SK-N-SH (cell line): ENCODE measurements at regions not wholly inside any gene's neighbourhood (a gene's known extent, or its start where the extent isn't known, plus 50 kb on each side); places are given as distances from the start of the nearest gene placed in this dataset.

Source experiments
- CTCF ChIA-PET: fragments of 300-600, 350-600 bp; formaldehyde crosslinking; extraction: SDS; loops from one replicate; lab custom pipeline; 2021; lab: Yijun Ruan, JAX
- POLR2A ChIA-PET: fragments of 350-600 bp; sonication (Branson Sonifier 250); formaldehyde crosslinking; extraction: SDS; loops from one replicate; lab custom pipeline; 2020; ENCODE audit warnings: antibody characterized with exemption, inconsistent platforms; lab: Yijun Ruan, JAX
- DNase-seq: peaks from one replicate; pipeline ENCODE4 v3.0.0; 2012
- H2AFZ ChIP-seq: fragments of 200-600 bp; sonication (generic); 2 replicates; pipeline ENCODE4 v1.8.1; 2016; ENCODE audit warnings: antibody characterized with exemption, mild to moderate bottlenecking, low read depth
- H3F3A ChIP-seq: fragments of 200-600 bp; sonication (generic); replicated peaks from 2 replicates; pipeline ENCODE3; 2016; ENCODE audit warnings: antibody characterized with exemption, mild to moderate bottlenecking; ENCODE audit not compliant: insufficient read depth
- H3K27ac ChIP-seq, 2 experiments: fragments of 200-500 bp in 1 of 2; fragments of 200-600 bp in 1 of 2; sonication (Bioruptor generic) in 1 of 2; sonication (generic), shearing (Covaris generic) in 1 of 2; 2 replicates each; pipeline versions ENCODE4 v1.5.1 to v1.6.1; 2014 to 2016; ENCODE audit warnings: low read depth in 2 of 2, inconsistent platforms in 1 of 2, low read length in 1 of 2, mild to moderate bottlenecking in 1 of 2, mixed read lengths in 1 of 2
- H3K27me3 ChIP-seq: fragments of 200-600 bp; sonication (generic), shearing (Covaris generic); 2 replicates; pipeline ENCODE4 v1.6.1; 2016; ENCODE audit warnings: mixed run types; ENCODE audit not compliant: insufficient read depth
- H3K36me3 ChIP-seq, 2 experiments: fragments of 200-500 bp in 1 of 2; fragments of 200-600 bp in 1 of 2; sonication (Bioruptor generic) in 1 of 2; sonication (generic) in 1 of 2; replicated peaks in 1 of 2; 2 replicates each; pipeline versions ENCODE3 to v1.5.1; 2014 to 2016; ENCODE audit warnings: low read length in 1 of 2, mild to moderate bottlenecking in 1 of 2; ENCODE audit not compliant: insufficient read depth in 2 of 2, control insufficient read depth in 1 of 2
- H3K4me1 ChIP-seq, 2 experiments: fragments of 200-500 bp in 1 of 2; fragments of 200-600 bp in 1 of 2; sonication (Bioruptor generic) in 1 of 2; sonication (generic), shearing (Covaris generic) in 1 of 2; 2 replicates each; pipeline versions ENCODE4 v1.5.1 to v1.6.1; 2014 to 2016; ENCODE audit warnings: low read depth in 1 of 2, low read length in 1 of 2, mixed run types in 1 of 2; ENCODE audit not compliant: insufficient read depth in 2 of 2, control insufficient read depth in 1 of 2
- H3K4me2 ChIP-seq: fragments of 200-600 bp; sonication (generic), shearing (Covaris generic); 2 replicates; pipeline ENCODE4 v1.6.1; 2017; ENCODE audit warnings: mixed run types
- H3K4me3 ChIP-seq, 2 experiments: fragments of 200-500 bp in 1 of 2; fragments of 200-600 bp in 1 of 2; sonication (Bioruptor generic) in 1 of 2; sonication (generic), shearing (Covaris generic) in 1 of 2; 2 replicates each; pipeline versions ENCODE4 v1.5.1 to v1.8.1; 2014 to 2016; ENCODE audit warnings: low read depth in 2 of 2, inconsistent platforms in 1 of 2, low read length in 1 of 2, mild to moderate bottlenecking in 1 of 2, mixed read lengths in 1 of 2, moderate library complexity in 1 of 2
- H3K79me2 ChIP-seq: fragments of 200-600 bp; sonication (generic); 2 replicates; pipeline ENCODE4 v1.8.1; 2017; ENCODE audit warnings: mild to moderate bottlenecking; ENCODE audit not compliant: insufficient read depth
- H3K9ac ChIP-seq: fragments of 200-600 bp; sonication (generic); 2 replicates; pipeline ENCODE4 v1.6.1; 2017; ENCODE audit warnings: mixed run types
- H3K9me2 ChIP-seq: fragments of 200-600 bp; sonication (generic); 2 replicates; pipeline ENCODE4 v1.6.1; 2017; ENCODE audit warnings: mixed run types
- H3K9me3 ChIP-seq: fragments of 200-600 bp; sonication (generic); 2 replicates; pipeline ENCODE4 v1.6.1; 2017; ENCODE audit warnings: mixed run types, mild to moderate bottlenecking, moderate library complexity
- H4K20me1 ChIP-seq: fragments of 200-600 bp; sonication (generic); 2 replicates; pipeline ENCODE4 v1.6.1; 2017; ENCODE audit warnings: mild to moderate bottlenecking, mixed run types; ENCODE audit not compliant: insufficient read depth
- CHD2 ChIP-seq: fragments of 150-350 bp; IDR thresholded peaks from 2 replicates; pipeline ENCODE4 v1.6.1; 2018; ENCODE audit warnings: low read length; ENCODE audit not compliant: partially characterized antibody
- CTCF ChIP-seq: fragments of 200-600 bp; sonication (generic); IDR thresholded peaks from 2 replicates; pipeline ENCODE4 v1.6.1; 2017; ENCODE audit warnings: antibody characterized with exemption, mild to moderate bottlenecking, moderate library complexity
- ELF1 ChIP-seq: IDR thresholded peaks from 2 replicates; pipeline ENCODE4 v1.4.0; 2012
- EZH2phosphoT487 ChIP-seq: fragments of 200-600 bp; sonication (generic); IDR thresholded peaks from 2 replicates; pipeline ENCODE4 v1.6.1; 2017; ENCODE audit warnings: low read depth, mixed run types, mild to moderate bottlenecking, antibody characterized with exemption, moderate library complexity, borderline replicate concordance
- FOXJ3 ChIP-seq: sonication (generic); formaldehyde crosslinking; IDR thresholded peaks from 2 replicates; pipeline ENCODE4 v1.5.1; 2020; ENCODE audit warnings: mild to moderate bottlenecking, missing genetic modification reagents
- FOXM1 ChIP-seq: IDR thresholded peaks from 2 replicates; pipeline ENCODE4 v1.4.0; 2012; ENCODE audit warnings: low read depth, mild to moderate bottlenecking
- IRF3 ChIP-seq: fragments of 150-350 bp; IDR thresholded peaks from 2 replicates; pipeline ENCODE4 v1.6.1; 2016; ENCODE audit warnings: mild to moderate bottlenecking, low read depth, low read length
- MAX ChIP-seq: IDR thresholded peaks from 2 replicates; pipeline ENCODE4 v1.4.0; 2012; ENCODE audit warnings: low read depth
- MEF2A ChIP-seq: IDR thresholded peaks from 2 replicates; pipeline ENCODE4 v1.4.0; 2012; ENCODE audit warnings: low read depth, borderline replicate concordance
- NRF1 ChIP-seq: IDR thresholded peaks from 2 replicates; pipeline ENCODE4 v1.6.1; 2012; ENCODE audit warnings: low read depth, mild to moderate bottlenecking, low read length
- POLR2AphosphoS5 ChIP-seq: IDR thresholded peaks from 2 replicates; pipeline ENCODE4 v1.6.1; 2012; ENCODE audit warnings: low read depth, low read length
- RAD21 ChIP-seq: IDR thresholded peaks from 2 replicates; pipeline ENCODE4 v1.6.1; 2012; ENCODE audit warnings: mild to moderate bottlenecking, low read length
- RCOR1 ChIP-seq: fragments of 150-350 bp; IDR thresholded peaks from 2 replicates; pipeline ENCODE4 v1.6.1; 2017; ENCODE audit warnings: antibody characterized with exemption, low read length
- REST ChIP-seq: IDR thresholded peaks from 2 replicates; pipeline ENCODE4 v1.6.1; 2012; ENCODE audit warnings: mild to moderate bottlenecking, low read depth, low read length, moderate library complexity
- RXRA ChIP-seq: IDR thresholded peaks from 2 replicates; pipeline ENCODE4 v1.4.0; 2012; ENCODE audit warnings: low read depth, mild to moderate bottlenecking, borderline replicate concordance
- SIN3A ChIP-seq: IDR thresholded peaks from 2 replicates; pipeline ENCODE4 v1.6.1; 2012; ENCODE audit warnings: low read depth, mild to moderate bottlenecking, low read length, moderate library complexity, borderline replicate concordance
- TAF1 ChIP-seq: IDR thresholded peaks from 2 replicates; pipeline ENCODE4 v1.6.1; 2012; ENCODE audit warnings: low read depth, mild to moderate bottlenecking, low read length, moderate library complexity, borderline replicate concordance
- TCF12 ChIP-seq: IDR thresholded peaks from 2 replicates; pipeline ENCODE4 v1.4.0; 2012
- WGBS: methylation state at CpG from one replicate; pipeline ENCODE4 v1.1.6; 2017; ENCODE audit warnings: low lambda C conversion rate; 5-methylcytosine and 5-hydroxymethylcytosine counted together

- TF ChIP-seq POLR2AphosphoS5: no peak
- peak; percentile 67 for TF ChIP-seq CTCF
- TF ChIP-seq, all 33 proteins: peak for 4
Measured at GRCh38 chr1:199243423-199244061, 604.7 kb downstream of the PTPRC start (continued).

GRCh38 chr1:199245946-199246345 lies 607.1 kb downstream of the PTPRC start:
- H3K36me3 ChIP-seq: no peaks in the 10 kb centered on the region
- no peak overlapping the region for H3K9ac ChIP-seq
- ChIA-PET POLR2A (no interaction called here), CTCF (interaction anchor here (1.4 kb wide), 1 partner anchor 13 kb away, joined by 4 read pairs; no protein-coding TSS in a partner anchor)
- no peaks in the 10 kb centered on the region for H3F3A ChIP-seq
- H3K27me3 ChIP-seq: no peaks in the 10 kb centered on the region
- WGBS: 77% methylated on average over 3 of the region's 3 CpGs
- TF ChIP-seq MEF2A: no peak
- no peak for TF ChIP-seq IRF3
- TF ChIP-seq FOXJ3 (CRISPR knock-in tag): no peak
- TF ChIP-seq TAF1: no peak
- TF ChIP-seq ELF1: no peak
- TF ChIP-seq FOXM1: no peak
- TF ChIP-seq RAD21: no peak
- no peak for TF ChIP-seq MAX
- TF ChIP-seq TCF12: no peak
- no peak for TF ChIP-seq CHD2
- no peak for TF ChIP-seq REST
- TF ChIP-seq EZH2phosphoT487: no peak
- no peak for TF ChIP-seq SIN3A
- TF ChIP-seq RCOR1: no peak
- no peak for TF ChIP-seq RXRA
- TF ChIP-seq NRF1: no peak
- TF ChIP-seq CTCF: no peak
- H4K20me1 ChIP-seq: no peaks in the 10 kb centered on the region
- H3K79me2 ChIP-seq: no peaks in the 10 kb centered on the region
- no peaks in the 10 kb centered on the region for H3K9me2 ChIP-seq
- DNase-seq: no peak
- H3K4me2 ChIP-seq: no peak overlapping the region
- no peak overlapping the region for H3K27ac ChIP-seq
- no peak overlapping the region for H2AFZ ChIP-seq
- H3K9me3 ChIP-seq: no peaks in the 10 kb centered on the region
- H3K4me1 ChIP-seq: no peaks in the 10 kb centered on the region; a peak in 1 of 4 replicates
- no peak overlapping the region for H3K4me3 ChIP-seq
